ENCODE measurements at regions not wholly inside any gene's neighbourhood (a gene's known extent, or its start where the extent isn't known, plus 50 kb on each side); places are given as distances from the start of the nearest gene placed in this dataset.

GRCh38 chr2:59727121-59727590, 826.3 kb downstream of the BCL11A start:
- DNase-seq (ENCODE audit: low read depth) = no peak
- no peak for TF ChIP-seq CTCF (conservative IDR thresholded peaks at IDR 0.05; ENCODE audit: low read depth, low read length)
- H3K4me3 ChIP-seq (ENCODE audit: low read length) = no peak overlapping the region

- no peak for TF ChIP-seq CTCF (conservative IDR thresholded peaks at IDR 0.05; ENCODE audit: low read depth, low read length)
These were observed 827.0 kb downstream of the BCL11A start for GRCh38 chr2:59726228-59727120.

GRCh38 chr2:59724746-59725145, 828.7 kb downstream of the BCL11A start:
- no peak for DNase-seq (ENCODE audit: low read depth)
- H3K4me3 ChIP-seq (ENCODE audit: low read length) = no peak overlapping the region
- no peak for TF ChIP-seq CTCF (conservative IDR thresholded peaks at IDR 0.05; ENCODE audit: low read depth, low read length)

More at GRCh38 chr2:59726228-59727120, 827.0 kb downstream of the BCL11A start:
- no peak overlapping the region for H3K4me3 ChIP-seq (ENCODE audit: low read length)
- DNase-seq (ENCODE audit: low read depth) = no peak

GRCh38 chr2:59720296-59720866, 833.1 kb downstream of the BCL11A start:
- no peak for DNase-seq (ENCODE audit: low read depth)
- H3K4me3 ChIP-seq (ENCODE audit: low read length) = no peak overlapping the region
- TF ChIP-seq CTCF (conservative IDR thresholded peaks at IDR 0.05; ENCODE audit: low read depth, low read length) = no peak

GRCh38 chr2:59713577-59713976, 839.9 kb downstream of the BCL11A start:
- DNase-seq (ENCODE audit: low read depth) = no peak
- no peak for TF ChIP-seq CTCF (conservative IDR thresholded peaks at IDR 0.05; ENCODE audit: low read depth, low read length)
- no peak overlapping the region for H3K4me3 ChIP-seq (ENCODE audit: low read length)

- no peak for TF ChIP-seq CTCF (conservative IDR thresholded peaks at IDR 0.05; ENCODE audit: low read depth, low read length)
- DNase-seq (ENCODE audit: low read depth) = no peak
- no peak overlapping the region for H3K4me3 ChIP-seq (ENCODE audit: low read length)
These were observed 842.3 kb downstream of the BCL11A start for GRCh38 chr2:59711121-59711520.

Data from retinal pigment epithelial cell (primary cell).